Adrenal gland (tissue), 5 donors: ENCODE measurements at regions not wholly inside any gene's neighbourhood (a gene's known extent, or its start where the extent isn't known, plus 50 kb on each side); places are given as distances from the start of the nearest gene placed in this dataset.

ENCODE experiments used
- CTCF ChIP-seq, 6 experiments: fragments of 450-650 bp in 4 of 6; fragments of 200-600 bp in 2 of 6; sonication (generic) in 1 of 6; IDR thresholded peaks; 1 replicate in 5 of 6; 2 replicates in 1 of 6; pipeline versions ENCODE4 v1.5.1 to v1.8.0; 2016 to 2021; ENCODE audit warnings: antibody characterized with exemption in 6 of 6, mild to moderate bottlenecking in 2 of 6, moderate library complexity in 1 of 6
- POLR2A ChIP-seq, 2 donors: fragments of 450-650 bp; IDR thresholded peaks; one replicate each; pipeline ENCODE4 v1.6.1; 2017; ENCODE audit warnings: antibody characterized with exemption in 2 of 2, mild to moderate bottlenecking in 2 of 2, moderate library complexity in 1 of 2
- donor health status: DM: no; HTN: no; CAD: no.

- TF ChIP-seq CTCF (IDR thresholded peaks at IDR 0.05): no peak
- TF ChIP-seq POLR2A (IDR thresholded peaks at IDR 0.05): no peak
These were observed 323.8 kb downstream of the BCAT1 start for GRCh38 chr12:24625103-24625502.
